GM18951 (cell line): ENCODE measurements at regions not wholly inside any gene's neighbourhood (a gene's known extent, or its start where the extent isn't known, plus 50 kb on each side); places are given as distances from the start of the nearest gene placed in this dataset.

Source experiments
- POLR2A ChIP-seq: IDR thresholded peaks from 4 replicates; pipeline ENCODE4 v1.6.1; 2011; ENCODE audit warnings: mild to moderate bottlenecking; ENCODE audit not compliant: insufficient read length, insufficient read depth; ENCODE audit errors: extremely low read depth
- in situ Hi-C: fragments of 300-500 bp; cut with MboI; formaldehyde crosslinking; loops from one replicate; pipeline ENCODE4 v1.12.0; 2022; ENCODE audit warnings: low sequenced_read_pairs, mixed read lengths, inconsistent platforms; ENCODE audit not compliant: unreplicated experiment

- in situ Hi-C loops = no loop called here
- no peak for TF ChIP-seq POLR2A
Measured at GRCh38 chr3:124443446-124443845, 286.8 kb upstream of the UMPS start.

GRCh38 chr3:124444075-124444474 lies 286.2 kb upstream of the UMPS start:
- no peak for TF ChIP-seq POLR2A
- in situ Hi-C loops = no loop called here

GRCh38 chr3:124444896-124445295 lies 285.4 kb upstream of the UMPS start:
- TF ChIP-seq POLR2A = no peak
- in situ Hi-C loops = no loop called here

GRCh38 chr3:124447845-124448244 lies 282.4 kb upstream of the UMPS start:
- TF ChIP-seq POLR2A = no peak
- in situ Hi-C loops = no loop called here

- in situ Hi-C loops = no loop called here
- TF ChIP-seq POLR2A = no peak
Measured at GRCh38 chr3:124448954-124449353, 281.3 kb upstream of the UMPS start.

GRCh38 chr3:124450366-124450765 lies 279.9 kb upstream of the UMPS start:
- no peak for TF ChIP-seq POLR2A
- in situ Hi-C loops = no loop called here

- no peak for TF ChIP-seq POLR2A
- in situ Hi-C loops = no loop called here
Measured at GRCh38 chr3:124451630-124452317, 278.5 kb upstream of the UMPS start.

- in situ Hi-C loops = no loop called here
- TF ChIP-seq POLR2A = no peak
Measured at GRCh38 chr3:124453189-124453588, 277.1 kb upstream of the UMPS start.

GRCh38 chr3:124455891-124456290 lies 274.4 kb upstream of the UMPS start:
- no peak for TF ChIP-seq POLR2A
- in situ Hi-C loops = no loop called here

GRCh38 chr3:124456506-124456905 lies 273.7 kb upstream of the UMPS start:
- no peak for TF ChIP-seq POLR2A
- in situ Hi-C loops = no loop called here

GRCh38 chr3:124459678-124460077 lies 270.6 kb upstream of the UMPS start:
- in situ Hi-C loops = no loop called here

GRCh38 chr3:124461126-124461525 lies 269.1 kb upstream of the UMPS start:
- no peak for TF ChIP-seq POLR2A
- in situ Hi-C loops = no loop called here

More at GRCh38 chr3:124459678-124460077, 270.6 kb upstream of the UMPS start:
- no peak for TF ChIP-seq POLR2A

GRCh38 chr3:124461838-124462632 lies 268.2 kb upstream of the UMPS start:
- no peak for TF ChIP-seq POLR2A
- in situ Hi-C loops = no loop called here

- TF ChIP-seq POLR2A = no peak
- in situ Hi-C loops = no loop called here
Measured at GRCh38 chr3:124463234-124463633, 267.0 kb upstream of the UMPS start.
